SU-DHL-6 (cell line): ENCODE measurements at regions not wholly inside any gene's neighbourhood (a gene's known extent, or its start where the extent isn't known, plus 50 kb on each side); places are given as distances from the start of the nearest gene placed in this dataset.

Experiments used
- CTCF ChIP-seq: fragments of 200-600 bp; sonication (generic); IDR thresholded peaks from one replicate; pipeline ENCODE4 v1.5.1; 2017; ENCODE audit warnings: antibody characterized with exemption, mild to moderate bottlenecking, low read length, moderate library complexity; ENCODE audit not compliant: insufficient read depth, poor library complexity, severe bottlenecking
- EZH2phosphoT487 ChIP-seq: fragments of 200-600 bp; sonication (generic), shearing (Covaris generic); conservative IDR thresholded peaks from 2 replicates; pipeline ENCODE4 v1.6.1; 2018; ENCODE audit warnings: mild to moderate bottlenecking, antibody characterized with exemption, low read length, moderate library complexity, mixed read lengths

GRCh38 chr14:83170165-83170564 lies 1636.5 kb upstream of the SEL1L start:
- TF ChIP-seq CTCF, result no peak
- no peak for TF ChIP-seq EZH2phosphoT487
